ENCODE measurements at regions not wholly inside any gene's neighbourhood (a gene's known extent, or its start where the extent isn't known, plus 50 kb on each side); places are given as distances from the start of the nearest gene placed in this dataset.

DNA sequence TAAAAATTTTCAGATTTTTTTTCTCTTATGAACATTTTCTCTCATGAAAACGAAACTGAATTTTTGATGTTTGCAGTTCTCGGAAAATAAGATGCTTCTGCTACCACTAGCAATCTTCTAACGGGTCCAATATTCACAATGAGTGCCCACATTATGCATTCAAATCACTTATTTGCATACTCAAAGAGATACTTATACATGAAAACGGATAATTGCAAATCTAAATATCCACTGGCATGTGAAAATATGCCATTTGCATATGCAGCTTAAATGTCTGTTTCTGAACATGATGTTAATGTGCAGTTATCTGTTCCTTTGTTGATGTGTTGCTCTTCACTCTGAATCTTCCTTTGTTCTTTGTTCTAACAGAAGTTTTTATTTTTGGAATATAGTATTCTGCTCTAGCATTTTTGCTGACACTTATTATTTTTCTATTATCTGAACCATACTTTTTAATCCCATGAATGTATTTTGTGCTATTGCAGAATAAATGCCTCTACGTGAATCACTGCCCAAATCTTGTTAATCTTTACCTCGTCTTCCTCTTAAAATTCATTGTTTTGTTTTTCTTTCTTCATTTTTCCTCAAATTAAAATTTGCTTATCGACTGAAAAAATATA lies 259.4 kb upstream of the BRINP3 start:
- no peaks in the 10 kb centered on the region; a peak in 1 of 7 replicates for H3K36me3 Mint-ChIP-seq (ENCODE audit: insufficient read depth in 1 of 3, low read depth in 3 of 3)
- TF ChIP-seq, protein P1, sequence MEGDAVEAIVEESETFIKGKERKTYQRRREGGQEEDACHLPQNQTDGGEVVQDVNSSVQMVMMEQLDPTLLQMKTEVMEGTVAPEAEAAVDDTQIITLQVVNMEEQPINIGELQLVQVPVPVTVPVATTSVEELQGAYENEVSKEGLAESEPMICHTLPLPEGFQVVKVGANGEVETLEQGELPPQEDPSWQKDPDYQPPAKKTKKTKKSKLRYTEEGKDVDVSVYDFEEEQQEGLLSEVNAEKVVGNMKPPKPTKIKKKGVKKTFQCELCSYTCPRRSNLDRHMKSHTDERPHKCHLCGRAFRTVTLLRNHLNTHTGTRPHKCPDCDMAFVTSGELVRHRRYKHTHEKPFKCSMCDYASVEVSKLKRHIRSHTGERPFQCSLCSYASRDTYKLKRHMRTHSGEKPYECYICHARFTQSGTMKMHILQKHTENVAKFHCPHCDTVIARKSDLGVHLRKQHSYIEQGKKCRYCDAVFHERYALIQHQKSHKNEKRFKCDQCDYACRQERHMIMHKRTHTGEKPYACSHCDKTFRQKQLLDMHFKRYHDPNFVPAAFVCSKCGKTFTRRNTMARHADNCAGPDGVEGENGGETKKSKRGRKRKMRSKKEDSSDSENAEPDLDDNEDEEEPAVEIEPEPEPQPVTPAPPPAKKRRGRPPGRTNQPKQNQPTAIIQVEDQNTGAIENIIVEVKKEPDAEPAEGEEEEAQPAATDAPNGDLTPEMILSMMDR (conservative IDR thresholded peaks at IDR 0.05), result no peak
- no peak overlapping the region for H3K4me3 Mint-ChIP-seq

More for the DNA sequence above, 259.4 kb upstream of the BRINP3 start:
- no peak overlapping the region for H2BK20ac ChIP-seq (ENCODE audit: low read depth, low read length, poor library complexity, severe bottlenecking)
- H3K56ac ChIP-seq (ENCODE audit: insufficient read length, low read depth, low read length), result no peak overlapping the region
- H3K4me2 ChIP-seq (ENCODE audit: insufficient read depth, insufficient read length, low read length), result no peak overlapping the region
- H2AK5ac ChIP-seq (ENCODE audit: insufficient read length, low read length), result no peak overlapping the region
- no peak overlapping the region for H4K5ac ChIP-seq (ENCODE audit: insufficient read length, low read depth, low read length)
- no peak overlapping the region for H4K91ac ChIP-seq (ENCODE audit: insufficient read length, low read depth, low read length)
- H4K8ac ChIP-seq (replicated peaks; ENCODE audit: insufficient read length, low read depth, low read length), result no peak overlapping the region
- DNase-seq, result no peak
- no peaks in the 10 kb centered on the region for H3K4me1 ChIP-seq (ENCODE audit: insufficient read depth, low read length)
- H2AFZ ChIP-seq (ENCODE audit: low read length), result no peak overlapping the region
- no peaks in the 10 kb centered on the region for H3K27me3 ChIP-seq (ENCODE audit: insufficient read depth, low read length)
- no peak overlapping the region for H2BK15ac ChIP-seq (ENCODE audit: low read depth, low read length)
- H3K14ac ChIP-seq (ENCODE audit: insufficient read depth, low read length), result no peak overlapping the region
- Mint-ChIP-seq H3K27me3 (ENCODE audit: low read depth) (no peaks in the 10 kb centered on the region), H3K9me3 (no peaks in the 10 kb centered on the region), H3K4me1 (no peaks in the 10 kb centered on the region), H3K27ac (no peak overlapping the region)
- no peak overlapping the region for H3K9ac ChIP-seq (ENCODE audit: extremely low read depth, insufficient read length, low read length)
- H3K79me2 ChIP-seq (ENCODE audit: insufficient read depth, low read length), result no peaks in the 10 kb centered on the region
- no peak overlapping the region for H3K18ac ChIP-seq (ENCODE audit: insufficient read length, low read depth, low read length)
- H3K4ac ChIP-seq (ENCODE audit: low read depth, low read length), result no peak overlapping the region
- no peaks in the 10 kb centered on the region for H3K79me1 ChIP-seq (ENCODE audit: insufficient read depth, low read depth, low read length, poor library complexity, severe bottlenecking)
- no peaks in the 10 kb centered on the region for H3K9me3 ChIP-seq (ENCODE audit: control insufficient read depth, low read depth, low read length)
- no peak overlapping the region for H2BK5ac ChIP-seq (ENCODE audit: insufficient read length, low read length)
- H3K23me2 ChIP-seq (ENCODE audit: insufficient read length, low read depth, low read length, poor library complexity, severe bottlenecking), result no peaks in the 10 kb centered on the region
- no peak overlapping the region for H3K23ac ChIP-seq (ENCODE audit: insufficient read length, low read depth, low read length)
- no peak overlapping the region for H3T11ph ChIP-seq (ENCODE audit: low read length)
- no peak overlapping the region for H2BK12ac ChIP-seq (ENCODE audit: insufficient read length, low read depth, low read length)
- 100% methylated on average over 2 of the region's 7 CpGs for WGBS (ENCODE audit: extremely low coverage, insufficient read length, low lambda C conversion rate)
- H4K20me1 ChIP-seq (ENCODE audit: control insufficient read depth, insufficient read depth, insufficient read length), result no peaks in the 10 kb centered on the region
- H2BK120ac ChIP-seq (ENCODE audit: low read depth, low read length, poor library complexity, severe bottlenecking), result no peak overlapping the region
- H3K27ac ChIP-seq (ENCODE audit: insufficient read length, low read depth, low read length), result no peak overlapping the region
